HL-60 (cell line): ENCODE measurements at regions not wholly inside any gene's neighbourhood (a gene's known extent, or its start where the extent isn't known, plus 50 kb on each side); places are given as distances from the start of the nearest gene placed in this dataset.

ENCODE experiments used
- DNase-seq, 2 experiments: peaks; one replicate each; pipeline ENCODE4 v3.0.0-alpha.2; 2010 to 2020; ENCODE audit warnings: low read depth in 1 of 2, low spot score in 1 of 2
- H3K27ac ChIP-seq: fragments of 250-450 bp; sonication (Bioruptor Pico); replicated peaks from 2 replicates; pipeline ENCODE4 v1.5.1; 2020; ENCODE audit warnings: mild to moderate bottlenecking, moderate library complexity
- H3K27me3 ChIP-seq: fragments of 250-450 bp; sonication (Bioruptor Pico); 2 replicates; pipeline ENCODE4 v1.5.1; 2021; ENCODE audit warnings: mild to moderate bottlenecking, moderate library complexity; ENCODE audit not compliant: insufficient read depth, poor library complexity, severe bottlenecking
- H3K4me3 ChIP-seq: replicated peaks from 2 replicates; pipeline ENCODE4 v1.5.1; 2011; ENCODE audit warnings: mild to moderate bottlenecking, control low read depth, low read length; ENCODE audit not compliant: insufficient read depth
- CTCF ChIP-seq: IDR thresholded peaks from one replicate; pipeline ENCODE4 v1.5.1; 2011; ENCODE audit warnings: low read length, control low read depth, inconsistent platforms; ENCODE audit not compliant: insufficient read depth
- GABPA ChIP-seq: IDR thresholded peaks from 2 replicates; pipeline ENCODE4 v1.6.1; 2012; ENCODE audit warnings: low read depth
- POLR2AphosphoS5 ChIP-seq: IDR thresholded peaks from 2 replicates; pipeline ENCODE4 v1.6.1; 2012; ENCODE audit warnings: low read depth
- REST ChIP-seq: IDR thresholded peaks from 2 replicates; pipeline ENCODE4 v1.6.1; 2012; ENCODE audit warnings: low read depth; ENCODE audit not compliant: insufficient replicate concordance
- SPI1 ChIP-seq: IDR thresholded peaks from 2 replicates; pipeline ENCODE4 v1.6.1; 2012; ENCODE audit warnings: low read depth, mild to moderate bottlenecking, borderline replicate concordance

- no peak overlapping the region for H3K4me3 ChIP-seq
- H3K27ac ChIP-seq: no peak overlapping the region
- H3K27me3 ChIP-seq: no peaks in the 10 kb centered on the region
- TF ChIP-seq GABPA (no peak), CTCF (no peak), POLR2AphosphoS5 (no peak), REST (no peak), SPI1 (no peak)
- peak in 1 of 2 experiments; percentile 55 for DNase-seq
These were observed 61.0 kb upstream of the SFMBT2 start for GRCh38 chr10:7471720-7472367.

GRCh38 chr10:7470371-7470770, 59.5 kb upstream of the SFMBT2 start:
- DNase-seq: no peak
- TF ChIP-seq POLR2AphosphoS5 (no peak), SPI1 (no peak), GABPA (no peak), CTCF (no peak), REST (no peak)
- no peaks in the 10 kb centered on the region for H3K27me3 ChIP-seq
- H3K27ac ChIP-seq: no peak overlapping the region
- H3K4me3 ChIP-seq: no peak overlapping the region

GRCh38 chr10:7467031-7467667, 56.3 kb upstream of the SFMBT2 start:
- H3K27me3 ChIP-seq: no peaks in the 10 kb centered on the region
- TF ChIP-seq POLR2AphosphoS5: no peak
- no peak for TF ChIP-seq SPI1
- no peak for TF ChIP-seq CTCF
- TF ChIP-seq REST: no peak
- TF ChIP-seq GABPA: no peak
- H3K27ac ChIP-seq: no peak overlapping the region
- no peak for DNase-seq
- no peak overlapping the region for H3K4me3 ChIP-seq
